NCI-H774 (cell line): ENCODE measurements at regions not wholly inside any gene's neighbourhood (a gene's known extent, or its start where the extent isn't known, plus 50 kb on each side); places are given as distances from the start of the nearest gene placed in this dataset.
"Not testable (repeated sequence)": the region's sequence is repeated elsewhere in the genome, so short reads cannot be mapped to it uniquely, and the experiment has no call there.

Experiments
- DNase-seq: peaks from one replicate; lab custom pipeline; 2025; lab: John Stamatoyannopoulos, UW

GRCh38 chrX:140633105-140633504 is 76.5 kb upstream of the LINC00632 start:
- not testable (repeated sequence) for DNase-seq

- DNase-seq, result no peak
Observed at GRCh38 chrX:140608111-140608510, 101.4 kb upstream of the LINC00632 start.

GRCh38 chrX:140602140-140602539 is 97.3 kb upstream of the SOX3 start:
- no peak for DNase-seq

GRCh38 chrX:140599851-140600250 is 95.0 kb upstream of the SOX3 start:
- no peak for DNase-seq

- DNase-seq, result no peak
Observed at GRCh38 chrX:140589657-140590056, 84.8 kb upstream of the SOX3 start.

- DNase-seq, result no peak
Observed at GRCh38 chrX:140586951-140587350, 82.1 kb upstream of the SOX3 start.

- DNase-seq, result no peak
Observed at GRCh38 chrX:140580478-140580877, 75.6 kb upstream of the SOX3 start.

- DNase-seq, result peak; percentile 0
Observed at GRCh38 chrX:140572724-140573123, 67.9 kb upstream of the SOX3 start.

GRCh38 chrX:140563893-140564292 is 59.0 kb upstream of the SOX3 start:
- DNase-seq, result no peak
